Neural progenitor cell (in vitro differentiated cells): ENCODE measurements at regions not wholly inside any gene's neighbourhood (a gene's known extent, or its start where the extent isn't known, plus 50 kb on each side); places are given as distances from the start of the nearest gene placed in this dataset.
"Not testable (repeated sequence)": the region's sequence is repeated elsewhere in the genome, so short reads cannot be mapped to it uniquely, and the experiment has no call there.

Experiments used
- CTCF ChIP-seq: fragments of 200-600 bp; sonication (generic); IDR thresholded peaks from 2 replicates; pipeline ENCODE4 v1.5.1; 2017; ENCODE audit warnings: antibody characterized with exemption, mild to moderate bottlenecking
- EZH2 ChIP-seq: fragments of 200-600 bp; sonication (generic); IDR thresholded peaks from 2 replicates; pipeline ENCODE4 v1.6.1; 2017; ENCODE audit warnings: antibody characterized with exemption, mild to moderate bottlenecking, moderate library complexity
- EZH2phosphoT487 ChIP-seq: fragments of 200-600 bp; sonication (generic); IDR thresholded peaks from 2 replicates; pipeline ENCODE4 v1.6.1; 2017; ENCODE audit warnings: antibody characterized with exemption

DNA sequence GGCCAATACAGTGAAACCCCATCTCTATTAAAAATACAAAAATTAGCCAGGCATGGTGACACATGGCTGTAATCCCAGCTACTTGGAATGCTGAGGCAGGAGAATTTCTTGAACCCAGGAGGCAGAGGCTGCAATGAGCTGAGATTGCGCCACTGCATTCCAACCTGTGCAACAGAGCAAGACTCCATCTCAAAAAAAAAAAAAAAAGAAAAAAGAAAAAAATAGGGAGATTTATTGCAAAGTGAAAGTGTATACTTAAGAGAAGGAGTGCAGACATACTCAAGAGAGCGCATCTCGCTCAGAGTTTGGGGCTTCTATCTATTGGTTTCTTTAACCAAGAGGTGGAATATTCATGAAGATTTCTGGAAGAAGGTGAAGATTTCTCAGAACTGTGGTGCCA is 708.4 kb downstream of the XPNPEP1 start:
- not testable (repeated sequence) for TF ChIP-seq CTCF, EZH2, EZH2phosphoT487
